ENCODE measurements at regions not wholly inside any gene's neighbourhood (a gene's known extent, or its start where the extent isn't known, plus 50 kb on each side); places are given as distances from the start of the nearest gene placed in this dataset.

DNA sequence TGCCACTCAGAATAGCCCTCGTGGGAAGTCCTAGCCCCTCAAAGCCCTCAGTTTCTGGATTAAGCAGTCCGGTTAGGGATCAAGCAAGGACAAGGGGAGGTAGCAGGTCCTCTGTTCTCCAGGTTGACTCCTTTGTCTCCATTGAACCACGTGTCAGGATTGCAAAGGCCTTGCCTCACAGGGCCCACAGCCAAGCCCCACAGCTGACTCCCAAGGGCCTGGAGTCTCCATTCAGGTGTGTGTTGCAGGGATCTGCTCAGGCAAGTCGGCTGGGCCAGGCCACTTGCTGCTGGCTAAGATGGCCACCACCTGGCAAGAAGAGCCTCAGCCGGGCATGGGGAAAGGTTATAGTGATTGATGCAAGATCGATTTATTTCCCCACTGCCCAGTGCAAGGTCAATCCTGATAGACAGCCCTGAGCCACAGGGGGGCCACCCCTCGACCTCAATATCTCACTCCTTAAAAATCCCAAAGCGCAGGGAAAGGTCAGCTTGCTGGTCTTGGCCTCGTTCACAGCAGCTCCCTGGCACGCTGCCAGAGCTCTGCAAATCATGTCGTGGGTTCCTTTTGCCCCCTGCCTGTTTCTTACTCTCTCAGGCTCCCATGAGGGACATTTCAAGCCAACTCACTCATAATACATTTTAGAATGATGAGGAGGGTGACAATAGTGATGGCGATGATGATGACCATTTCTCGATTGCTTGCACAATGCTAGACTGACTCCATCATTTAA, 75.9 kb downstream of the EDN3 start:
- no peaks in the 10 kb centered on the region for H3K36me3 Mint-ChIP-seq (ENCODE audit: low read depth, unreplicated experiment)
- H3K4me1 Mint-ChIP-seq (ENCODE audit: unreplicated experiment) = peaks cover 3% of the 10 kb centered on the region
- H3K27me3 Mint-ChIP-seq (ENCODE audit: unreplicated experiment) = no peaks in the 10 kb centered on the region
- no peak for DNase-seq (ENCODE audit: low spot score)
- H3K9me3 Mint-ChIP-seq (ENCODE audit: unreplicated experiment) = no peaks in the 10 kb centered on the region
- no peak overlapping the region for H3K27ac Mint-ChIP-seq (ENCODE audit: unreplicated experiment)
- TF ChIP-seq, protein P1, sequence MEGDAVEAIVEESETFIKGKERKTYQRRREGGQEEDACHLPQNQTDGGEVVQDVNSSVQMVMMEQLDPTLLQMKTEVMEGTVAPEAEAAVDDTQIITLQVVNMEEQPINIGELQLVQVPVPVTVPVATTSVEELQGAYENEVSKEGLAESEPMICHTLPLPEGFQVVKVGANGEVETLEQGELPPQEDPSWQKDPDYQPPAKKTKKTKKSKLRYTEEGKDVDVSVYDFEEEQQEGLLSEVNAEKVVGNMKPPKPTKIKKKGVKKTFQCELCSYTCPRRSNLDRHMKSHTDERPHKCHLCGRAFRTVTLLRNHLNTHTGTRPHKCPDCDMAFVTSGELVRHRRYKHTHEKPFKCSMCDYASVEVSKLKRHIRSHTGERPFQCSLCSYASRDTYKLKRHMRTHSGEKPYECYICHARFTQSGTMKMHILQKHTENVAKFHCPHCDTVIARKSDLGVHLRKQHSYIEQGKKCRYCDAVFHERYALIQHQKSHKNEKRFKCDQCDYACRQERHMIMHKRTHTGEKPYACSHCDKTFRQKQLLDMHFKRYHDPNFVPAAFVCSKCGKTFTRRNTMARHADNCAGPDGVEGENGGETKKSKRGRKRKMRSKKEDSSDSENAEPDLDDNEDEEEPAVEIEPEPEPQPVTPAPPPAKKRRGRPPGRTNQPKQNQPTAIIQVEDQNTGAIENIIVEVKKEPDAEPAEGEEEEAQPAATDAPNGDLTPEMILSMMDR (IDR thresholded peaks at IDR 0.05; ENCODE audit: unreplicated experiment) = no peak
- no peak overlapping the region for H3K4me3 Mint-ChIP-seq (ENCODE audit: unreplicated experiment)

DNA sequence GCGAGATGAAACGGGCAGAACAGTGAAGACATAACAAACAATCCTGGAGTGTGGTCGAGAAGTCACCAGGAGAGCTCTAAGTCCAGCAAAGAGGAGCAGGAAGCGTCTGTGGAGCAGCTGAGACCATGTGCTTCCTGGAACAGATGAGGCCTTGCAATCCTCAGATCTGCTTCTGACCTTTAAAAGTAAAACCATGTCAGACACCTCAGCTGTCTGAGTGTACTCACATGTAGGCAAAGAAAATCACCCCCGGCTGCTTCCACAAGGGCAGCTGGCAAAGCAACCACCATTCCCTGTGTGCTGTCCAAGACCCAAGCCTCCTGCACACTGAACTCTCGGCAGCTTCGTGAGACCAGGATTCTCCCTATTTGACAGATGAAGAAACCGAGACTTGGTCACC, 76.6 kb downstream of the EDN3 start:
- Mint-ChIP-seq H3K27me3 (ENCODE audit: unreplicated experiment) (no peaks in the 10 kb centered on the region), H3K36me3 (ENCODE audit: low read depth, unreplicated experiment) (no peaks in the 10 kb centered on the region), H3K4me3 (ENCODE audit: unreplicated experiment) (no peak overlapping the region), H3K9me3 (ENCODE audit: unreplicated experiment) (no peaks in the 10 kb centered on the region), H3K4me1 (ENCODE audit: unreplicated experiment) (peaks cover 3% of the 10 kb centered on the region), H3K27ac (ENCODE audit: unreplicated experiment) (no peak overlapping the region)
- no peak for DNase-seq (ENCODE audit: low spot score)
- TF ChIP-seq, protein P1 (IDR thresholded peaks at IDR 0.05; ENCODE audit: unreplicated experiment) = no peak

DNA sequence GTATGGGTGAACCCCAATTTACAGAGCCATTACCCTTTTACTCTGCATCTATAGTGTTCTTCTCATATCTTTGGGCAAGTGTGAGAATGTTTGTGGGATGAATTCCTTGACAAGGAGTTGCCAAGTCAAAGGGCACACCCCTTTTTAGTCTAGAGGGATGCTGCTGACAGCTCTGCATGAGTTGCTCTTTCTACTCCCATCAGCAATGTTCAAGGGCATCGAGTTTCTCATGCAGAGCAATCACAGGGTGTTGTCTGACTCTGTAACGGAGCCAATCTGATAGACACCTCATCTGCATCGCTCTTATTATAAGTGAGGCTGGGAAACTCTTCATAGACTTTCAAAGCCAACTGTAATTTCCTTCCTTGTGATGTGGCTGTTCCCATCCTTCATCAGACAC, 77.4 kb downstream of the EDN3 start:
- Mint-ChIP-seq H3K9me3 (ENCODE audit: unreplicated experiment) (no peaks in the 10 kb centered on the region), H3K27ac (ENCODE audit: unreplicated experiment) (no peak overlapping the region), H3K27me3 (ENCODE audit: unreplicated experiment) (no peaks in the 10 kb centered on the region), H3K4me3 (ENCODE audit: unreplicated experiment) (no peak overlapping the region), H3K36me3 (ENCODE audit: low read depth, unreplicated experiment) (no peaks in the 10 kb centered on the region), H3K4me1 (ENCODE audit: unreplicated experiment) (peaks cover 3% of the 10 kb centered on the region)
- no peak for DNase-seq (ENCODE audit: low spot score)
- TF ChIP-seq, protein P1 (IDR thresholded peaks at IDR 0.05; ENCODE audit: unreplicated experiment) = no peak

DNA sequence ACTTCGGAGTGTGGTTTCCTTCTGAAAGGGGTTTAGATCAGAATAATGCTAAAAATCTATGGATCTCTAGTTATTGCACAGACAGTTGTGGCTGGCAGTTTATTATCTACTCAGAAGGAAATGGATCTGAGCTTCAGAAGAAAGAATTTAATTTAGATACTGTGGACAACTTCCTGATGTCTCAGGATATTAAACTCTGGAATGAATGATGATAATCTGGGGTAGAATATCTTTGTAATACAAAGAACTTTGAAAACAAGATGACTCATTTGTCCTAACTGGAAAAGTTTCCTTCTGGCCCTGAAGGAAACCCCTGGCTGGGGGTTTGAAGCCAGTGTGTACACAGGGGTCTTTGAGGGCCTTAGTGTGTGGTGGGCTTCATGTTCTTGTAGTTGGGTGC, 78.0 kb downstream of the EDN3 start:
- Mint-ChIP-seq H3K27ac (ENCODE audit: unreplicated experiment) (no peak overlapping the region), H3K4me1 (ENCODE audit: unreplicated experiment) (peaks cover 3% of the 10 kb centered on the region), H3K4me3 (ENCODE audit: unreplicated experiment) (no peak overlapping the region)

DNA sequence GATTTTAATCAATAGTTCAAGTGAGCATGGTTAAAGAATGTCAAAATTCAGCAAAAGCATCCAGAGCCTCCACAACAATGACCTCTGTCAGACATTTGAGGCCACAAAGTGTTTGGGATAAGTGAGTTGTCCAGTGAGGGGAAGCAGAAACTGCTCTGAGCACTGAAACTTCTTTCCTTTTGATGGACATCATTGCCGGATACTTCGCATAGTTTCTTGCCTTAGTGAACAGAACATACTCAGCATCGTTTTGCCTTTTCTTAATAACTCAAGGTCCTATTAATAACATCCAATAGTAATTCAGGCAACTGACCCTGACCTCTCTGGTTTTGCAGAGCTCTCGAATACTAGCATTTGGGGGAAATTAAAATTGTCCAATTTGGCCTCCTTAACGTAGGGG, 78.6 kb downstream of the EDN3 start:
- Mint-ChIP-seq H3K4me3 (ENCODE audit: unreplicated experiment) (no peak overlapping the region), H3K36me3 (ENCODE audit: low read depth, unreplicated experiment) (no peaks in the 10 kb centered on the region), H3K9me3 (ENCODE audit: unreplicated experiment) (no peaks in the 10 kb centered on the region), H3K27me3 (ENCODE audit: unreplicated experiment) (no peaks in the 10 kb centered on the region), H3K4me1 (ENCODE audit: unreplicated experiment) (peaks cover 3% of the 10 kb centered on the region), H3K27ac (ENCODE audit: unreplicated experiment) (no peak overlapping the region)
- DNase-seq (ENCODE audit: low spot score) = no peak
- TF ChIP-seq, protein P1 (IDR thresholded peaks at IDR 0.05; ENCODE audit: unreplicated experiment) = no peak

More for the DNA sequence above, 78.0 kb downstream of the EDN3 start:
- Mint-ChIP-seq H3K27me3 (ENCODE audit: unreplicated experiment) (no peaks in the 10 kb centered on the region), H3K36me3 (ENCODE audit: low read depth, unreplicated experiment) (no peaks in the 10 kb centered on the region), H3K9me3 (ENCODE audit: unreplicated experiment) (no peaks in the 10 kb centered on the region)
- TF ChIP-seq, protein P1 (IDR thresholded peaks at IDR 0.05; ENCODE audit: unreplicated experiment) = no peak
- DNase-seq (ENCODE audit: low spot score) = no peak
